ENCODE measurements at regions not wholly inside any gene's neighbourhood (a gene's known extent, or its start where the extent isn't known, plus 50 kb on each side); places are given as distances from the start of the nearest gene placed in this dataset.
"Not testable (repeated sequence)": the region's sequence is repeated elsewhere in the genome, so short reads cannot be mapped to it uniquely, and the experiment has no call there.

- no peak overlapping the region for H3K4me3 ChIP-seq (ENCODE audit: low read length)
Observed at GRCh38 chrX:40947276-40947675, 138.0 kb upstream of the USP9X start.

DNA sequence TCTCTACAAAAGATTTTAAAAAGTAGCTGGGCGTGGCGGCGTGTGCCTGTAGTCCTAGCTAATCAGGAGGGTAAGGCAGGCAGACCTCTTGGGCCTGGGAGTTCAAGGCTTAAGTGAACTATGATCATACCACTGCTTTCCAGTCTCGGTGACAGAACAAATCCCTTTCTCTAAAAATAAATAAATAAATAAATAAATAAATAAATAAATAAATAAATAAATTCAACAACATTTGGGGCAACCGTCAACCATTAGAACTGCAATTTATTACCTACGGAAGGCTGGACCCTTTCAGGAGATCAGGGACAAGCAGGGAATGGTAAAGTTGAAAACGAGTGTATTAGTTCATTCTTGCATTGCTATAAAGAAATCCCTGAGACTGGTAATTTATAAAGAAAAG, 136.2 kb upstream of the USP9X start:
- no peak overlapping the region for H3K4me3 ChIP-seq (ENCODE audit: low read length)
- H2AFZ ChIP-seq (ENCODE audit: low read depth, low read length): no peak overlapping the region
- no peaks in the 10 kb centered on the region for H3K36me3 ChIP-seq (ENCODE audit: insufficient read depth, low read length)
- no peaks in the 10 kb centered on the region for H3K9me3 ChIP-seq (ENCODE audit: low read length)
- peaks cover 2% of the 10 kb centered on the region for H3K27me3 ChIP-seq (ENCODE audit: insufficient read depth, low read length)
- H3K4me1 ChIP-seq (ENCODE audit: insufficient read depth, low read length): peaks cover 2% of the 10 kb centered on the region

More at GRCh38 chrX:40947276-40947675, 138.0 kb upstream of the USP9X start:
- Histone ChIP-seq H3K27me3 (ENCODE audit: insufficient read depth, low read length) (peaks cover 2% of the 10 kb centered on the region), H2AFZ (ENCODE audit: low read depth, low read length) (no peak overlapping the region), H3K36me3 (ENCODE audit: insufficient read depth, low read length) (no peaks in the 10 kb centered on the region), H3K4me1 (ENCODE audit: insufficient read depth, low read length) (peaks cover 2% of the 10 kb centered on the region), H3K9me3 (ENCODE audit: low read length) (no peaks in the 10 kb centered on the region)

- Histone ChIP-seq H3K27me3 (ENCODE audit: insufficient read depth, low read length) (no peaks in the 10 kb centered on the region), H3K4me3 (ENCODE audit: low read length) (no peak overlapping the region), H2AFZ (ENCODE audit: low read depth, low read length) (no peak overlapping the region), H3K9me3 (ENCODE audit: low read length) (no peaks in the 10 kb centered on the region), H3K36me3 (ENCODE audit: insufficient read depth, low read length) (no peaks in the 10 kb centered on the region), H3K4me1 (ENCODE audit: insufficient read depth, low read length) (no peaks in the 10 kb centered on the region)
Observed at GRCh38 chrX:40950546-40950945, 134.7 kb upstream of the USP9X start.

- H2AFZ ChIP-seq (ENCODE audit: low read depth, low read length); H3K9me3 ChIP-seq (ENCODE audit: low read length); H3K4me3 ChIP-seq (ENCODE audit: low read length); H3K36me3 ChIP-seq (ENCODE audit: insufficient read depth, low read length); H3K27me3 ChIP-seq (ENCODE audit: insufficient read depth, low read length); H3K4me1 ChIP-seq (ENCODE audit: insufficient read depth, low read length): not testable (repeated sequence)
Observed at GRCh38 chrX:40951407-40951806, 133.8 kb upstream of the USP9X start.

GRCh38 chrX:40952855-40953254, 132.4 kb upstream of the USP9X start:
- Histone ChIP-seq H3K27me3 (ENCODE audit: insufficient read depth, low read length) (no peaks in the 10 kb centered on the region), H2AFZ (ENCODE audit: low read depth, low read length) (no peak overlapping the region), H3K9me3 (ENCODE audit: low read length) (no peaks in the 10 kb centered on the region), H3K36me3 (ENCODE audit: insufficient read depth, low read length) (no peaks in the 10 kb centered on the region), H3K4me1 (ENCODE audit: insufficient read depth, low read length) (no peaks in the 10 kb centered on the region), H3K4me3 (ENCODE audit: low read length) (no peak overlapping the region)

GRCh38 chrX:40953369-40953768, 131.9 kb upstream of the USP9X start:
- H3K9me3 ChIP-seq (ENCODE audit: low read length): no peaks in the 10 kb centered on the region

GRCh38 chrX:40960041-40960440, 125.2 kb upstream of the USP9X start:
- no peak overlapping the region for H3K4me3 ChIP-seq (ENCODE audit: low read length)
- H3K27me3 ChIP-seq (ENCODE audit: insufficient read depth, low read length): no peaks in the 10 kb centered on the region
- H2AFZ ChIP-seq (ENCODE audit: low read depth, low read length): no peak overlapping the region
- H3K36me3 ChIP-seq (ENCODE audit: insufficient read depth, low read length): no peaks in the 10 kb centered on the region
- no peaks in the 10 kb centered on the region for H3K9me3 ChIP-seq (ENCODE audit: low read length)
- no peaks in the 10 kb centered on the region for H3K4me1 ChIP-seq (ENCODE audit: insufficient read depth, low read length)

More at GRCh38 chrX:40953369-40953768, 131.9 kb upstream of the USP9X start:
- Histone ChIP-seq H3K4me1 (ENCODE audit: insufficient read depth, low read length) (no peaks in the 10 kb centered on the region), H3K4me3 (ENCODE audit: low read length) (no peak overlapping the region), H3K27me3 (ENCODE audit: insufficient read depth, low read length) (no peaks in the 10 kb centered on the region), H2AFZ (ENCODE audit: low read depth, low read length) (no peak overlapping the region), H3K36me3 (ENCODE audit: insufficient read depth, low read length) (no peaks in the 10 kb centered on the region)

- Histone ChIP-seq H3K27me3 (ENCODE audit: insufficient read depth, low read length) (no peaks in the 10 kb centered on the region), H3K4me1 (ENCODE audit: insufficient read depth, low read length) (peaks cover 6% of the 10 kb centered on the region), H3K36me3 (ENCODE audit: insufficient read depth, low read length) (no peaks in the 10 kb centered on the region), H3K9me3 (ENCODE audit: low read length) (no peaks in the 10 kb centered on the region), H2AFZ (ENCODE audit: low read depth, low read length) (no peak overlapping the region), H3K4me3 (ENCODE audit: low read length) (no peak overlapping the region)
Observed at GRCh38 chrX:40962793-40963407, 122.3 kb upstream of the USP9X start.

DNA sequence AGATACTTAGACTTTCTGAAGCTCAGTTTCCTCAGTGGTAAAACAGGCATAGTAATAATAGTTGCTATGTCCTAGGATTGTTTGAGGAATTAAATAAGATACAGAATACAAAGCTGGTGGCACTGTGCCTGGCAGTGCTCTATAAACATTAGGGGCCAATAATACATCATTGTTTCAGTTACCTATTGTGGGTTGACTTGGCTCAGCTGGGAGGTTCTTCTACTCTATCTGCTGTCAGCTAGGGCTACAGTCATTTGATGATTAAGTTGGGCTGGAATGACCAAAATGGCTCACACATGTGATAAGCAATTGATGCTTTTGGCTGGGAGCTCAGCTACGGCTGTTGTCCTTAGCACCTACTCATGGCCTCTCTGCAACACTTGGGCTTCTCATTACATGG, 121.2 kb upstream of the USP9X start:
- Histone ChIP-seq H3K27me3 (ENCODE audit: insufficient read depth, low read length) (no peaks in the 10 kb centered on the region), H2AFZ (ENCODE audit: low read depth, low read length) (no peak overlapping the region), H3K9me3 (ENCODE audit: low read length) (no peaks in the 10 kb centered on the region), H3K4me3 (ENCODE audit: low read length) (no peak overlapping the region), H3K36me3 (ENCODE audit: insufficient read depth, low read length) (no peaks in the 10 kb centered on the region), H3K4me1 (ENCODE audit: insufficient read depth, low read length) (peaks cover 6% of the 10 kb centered on the region)

- Histone ChIP-seq H3K4me1 (ENCODE audit: insufficient read depth, low read length) (peaks cover 6% of the 10 kb centered on the region), H3K4me3 (ENCODE audit: low read length) (no peak overlapping the region), H3K36me3 (ENCODE audit: insufficient read depth, low read length) (no peaks in the 10 kb centered on the region), H3K9me3 (ENCODE audit: low read length) (no peaks in the 10 kb centered on the region), H3K27me3 (ENCODE audit: insufficient read depth, low read length) (no peaks in the 10 kb centered on the region), H2AFZ (ENCODE audit: low read depth, low read length) (no peak overlapping the region)
Observed at GRCh38 chrX:40964633-40965586, 120.3 kb upstream of the USP9X start.

GRCh38 chrX:40966213-40966820, 118.9 kb upstream of the USP9X start:
- no peaks in the 10 kb centered on the region for H3K9me3 ChIP-seq (ENCODE audit: low read length)
- no peaks in the 10 kb centered on the region for H3K36me3 ChIP-seq (ENCODE audit: insufficient read depth, low read length)
- peaks cover 6% of the 10 kb centered on the region for H3K4me1 ChIP-seq (ENCODE audit: insufficient read depth, low read length)
- H2AFZ ChIP-seq (ENCODE audit: low read depth, low read length): no peak overlapping the region
- no peaks in the 10 kb centered on the region for H3K27me3 ChIP-seq (ENCODE audit: insufficient read depth, low read length)
- no peak overlapping the region for H3K4me3 ChIP-seq (ENCODE audit: low read length)

DNA sequence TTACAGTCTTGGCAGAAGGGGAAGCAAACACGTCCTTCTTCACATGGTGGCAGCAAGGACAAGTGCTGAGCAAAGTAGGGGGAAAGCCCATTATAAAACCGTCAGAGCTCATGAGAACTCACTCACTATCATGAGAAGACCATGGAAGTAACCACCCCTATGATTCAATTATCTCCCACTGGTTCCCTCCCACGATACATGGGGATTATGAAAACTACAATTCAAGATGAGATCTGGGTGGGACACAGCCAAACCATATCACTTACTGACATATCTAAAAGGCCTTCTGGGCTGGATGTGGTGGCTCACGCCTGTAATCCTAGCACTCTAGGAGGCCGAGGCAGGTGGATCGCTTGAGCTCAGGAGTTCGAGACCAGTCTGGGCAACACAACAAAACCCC, 117.1 kb upstream of the USP9X start:
- Histone ChIP-seq H3K27me3 (ENCODE audit: insufficient read depth, low read length) (no peaks in the 10 kb centered on the region), H3K4me1 (ENCODE audit: insufficient read depth, low read length) (peaks cover 6% of the 10 kb centered on the region), H2AFZ (ENCODE audit: low read depth, low read length) (no peak overlapping the region), H3K36me3 (ENCODE audit: insufficient read depth, low read length) (no peaks in the 10 kb centered on the region), H3K4me3 (ENCODE audit: low read length) (no peak overlapping the region), H3K9me3 (ENCODE audit: low read length) (no peaks in the 10 kb centered on the region)

DNA sequence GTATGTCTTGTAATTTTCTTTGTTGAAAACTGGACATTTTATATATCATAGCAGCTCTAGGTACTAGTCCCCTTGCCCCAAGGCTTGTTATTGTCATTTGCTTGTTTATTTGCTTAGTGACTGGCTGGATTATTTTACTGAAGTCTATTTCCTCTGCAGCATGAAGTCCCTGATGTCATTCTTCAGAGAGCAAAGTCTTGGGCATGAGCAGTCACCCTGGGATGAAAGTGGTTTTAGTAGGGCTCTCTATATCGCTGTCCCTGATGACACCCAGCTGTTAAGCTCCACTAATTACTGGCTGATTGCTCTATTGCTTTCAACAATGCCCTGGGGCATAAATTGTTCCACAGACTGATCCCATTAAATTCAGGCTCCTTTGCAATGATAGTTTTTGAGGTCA, 113.5 kb upstream of the USP9X start:
- Histone ChIP-seq H3K36me3 (ENCODE audit: insufficient read depth, low read length) (no peaks in the 10 kb centered on the region), H3K9me3 (ENCODE audit: low read length) (no peaks in the 10 kb centered on the region), H3K4me1 (ENCODE audit: insufficient read depth, low read length) (no peaks in the 10 kb centered on the region), H3K27me3 (ENCODE audit: insufficient read depth, low read length) (no peaks in the 10 kb centered on the region), H3K4me3 (ENCODE audit: low read length) (no peak overlapping the region), H2AFZ (ENCODE audit: low read depth, low read length) (no peak overlapping the region)

Measured in neuron (in vitro differentiated cells).